IMR-90 (cell line): ENCODE measurements at regions not wholly inside any gene's neighbourhood (a gene's known extent, or its start where the extent isn't known, plus 50 kb on each side); places are given as distances from the start of the nearest gene placed in this dataset.

ENCODE experiments used
- ATAC-seq: fragments of 200-7000 bp; cut with Tn5 transposase; 2 replicates; pipeline ENCODE4 v1.9.1; 2020; ENCODE audit warnings: low read depth, mild to moderate bottlenecking, moderate library complexity
- BruUV-seq: library from RNA; stranded (reverse); fragments of 400-500 nt; replicated peaks from 2 replicates; lab custom pipeline; 2021; lab: Mats Ljungman, UMichigan
- CTCF ChIA-PET: fragments of 300-600 bp; formaldehyde crosslinking; extraction: SDS; loops from one replicate; lab custom pipeline; 2021; ENCODE audit warnings: antibody characterized with exemption; lab: Yijun Ruan, JAX
- POLR2A ChIA-PET: fragments of 300-600 bp; sonication (Branson Sonifier 250); formaldehyde crosslinking; loops from one replicate; lab custom pipeline; 2022; ENCODE audit warnings: antibody characterized with exemption; ENCODE audit not compliant: unreplicated experiment; lab: Charles Lee
- DNase-seq: peaks from one replicate; pipeline ENCODE4 v3.0.0; 2013
- H2AFZ ChIP-seq: replicated peaks from 2 replicates; pipeline ENCODE3; 2013; ENCODE audit warnings: low read length, mild to moderate bottlenecking; ENCODE audit not compliant: poor library complexity
- H2AK5ac ChIP-seq: 2 replicates; pipeline ENCODE4 v1.6.1; 2013; ENCODE audit warnings: low read depth, low read length, inconsistent platforms
- H2AK9ac ChIP-seq: replicated peaks from 2 replicates; pipeline ENCODE3; 2013; ENCODE audit warnings: mild to moderate bottlenecking, low read depth, low read length, moderate library complexity; ENCODE audit not compliant: poor library complexity
- H2BK120ac ChIP-seq: 2 replicates; pipeline ENCODE4 v1.6.1; 2013; ENCODE audit warnings: low read depth, low read length, inconsistent platforms
- H2BK15ac ChIP-seq: 3 replicates; pipeline ENCODE4 v1.6.1; 2013; ENCODE audit warnings: low read depth, low read length, inconsistent platforms
- H2BK20ac ChIP-seq: 2 replicates; pipeline ENCODE4 v1.6.1; 2013; ENCODE audit warnings: low read depth, mild to moderate bottlenecking, inconsistent platforms, low read length, moderate library complexity
- H2BK5ac ChIP-seq: 2 replicates; pipeline ENCODE4 v1.6.1; 2013; ENCODE audit warnings: mild to moderate bottlenecking, low read depth, low read length, inconsistent platforms; ENCODE audit not compliant: poor library complexity, severe bottlenecking
- H3K14ac ChIP-seq: replicated peaks from 2 replicates; pipeline ENCODE4 v1.6.1; 2013; ENCODE audit warnings: low read depth, low read length, inconsistent platforms
- H3K18ac ChIP-seq: 2 replicates; pipeline ENCODE4 v1.6.1; 2013; ENCODE audit warnings: low read depth, low read length, control low read depth
- H3K23ac ChIP-seq: 2 replicates; pipeline ENCODE4 v1.6.1; 2013; ENCODE audit warnings: low read depth, low read length, inconsistent platforms
- H3K27ac ChIP-seq: 2 replicates; pipeline ENCODE4 v1.5.1; 2013; ENCODE audit warnings: mild to moderate bottlenecking, control low read depth, low read length; ENCODE audit not compliant: insufficient read depth
- H3K27me3 ChIP-seq: 2 replicates; pipeline ENCODE4 v1.6.1; 2013; ENCODE audit warnings: low read length; ENCODE audit not compliant: control insufficient read depth, insufficient read depth
- H3K36me3 ChIP-seq: 2 replicates; pipeline ENCODE4 v1.6.1; 2013; ENCODE audit warnings: low read length, mixed read lengths; ENCODE audit not compliant: control insufficient read depth, insufficient read depth
- H3K4ac ChIP-seq: 2 replicates; pipeline ENCODE4 v1.6.1; 2013; ENCODE audit warnings: low read depth, low read length, inconsistent platforms
- H3K4me1 ChIP-seq: 2 replicates; pipeline ENCODE4 v1.6.1; 2013; ENCODE audit warnings: low read length, mixed read lengths; ENCODE audit not compliant: control insufficient read depth, insufficient read depth
- H3K4me2 ChIP-seq: 2 replicates; pipeline ENCODE4 v1.6.1; 2013; ENCODE audit warnings: low read depth, mild to moderate bottlenecking, control low read depth, low read length, moderate library complexity
- H3K4me3 ChIP-seq: 2 replicates; pipeline ENCODE4 v1.5.1; 2013; ENCODE audit warnings: low read depth, mild to moderate bottlenecking, control low read depth, low read length, moderate library complexity; ENCODE audit not compliant: insufficient read depth
- H3K56ac ChIP-seq: 2 replicates; pipeline ENCODE4 v1.6.1; 2013; ENCODE audit warnings: low read length, inconsistent platforms; ENCODE audit not compliant: insufficient read depth; ENCODE audit errors: extremely low read depth
- H3K79me1 ChIP-seq, 2 experiments: 2 replicates each; pipeline ENCODE4 v1.6.1; 2013; ENCODE audit warnings: low read length in 2 of 2, inconsistent platforms in 1 of 2, low read depth in 1 of 2
- H3K9ac ChIP-seq: 2 replicates; pipeline ENCODE4 v1.6.1; 2013; ENCODE audit warnings: low read depth, low read length, control low read depth
- H3K9me1 ChIP-seq: 2 replicates; pipeline ENCODE4 v1.6.1; 2013; ENCODE audit warnings: low read length, inconsistent platforms; ENCODE audit not compliant: insufficient read depth
- H3K9me3 ChIP-seq: 2 replicates; pipeline ENCODE4 v1.6.1; 2013; ENCODE audit warnings: low read length; ENCODE audit not compliant: control insufficient read depth, insufficient read depth
- H4K20me1 ChIP-seq: 2 replicates; pipeline ENCODE4 v1.6.1; 2013; ENCODE audit warnings: low read length, inconsistent platforms; ENCODE audit not compliant: insufficient read depth
- H4K5ac ChIP-seq: 2 replicates; pipeline ENCODE4 v1.6.1; 2013; ENCODE audit warnings: mild to moderate bottlenecking, low read depth, low read length, control low read depth
- H4K8ac ChIP-seq, 2 experiments: 2 replicates each; pipeline ENCODE4 v1.6.1; 2013; ENCODE audit warnings: low read depth in 2 of 2, low read length in 2 of 2, control low read depth in 1 of 2, inconsistent platforms in 1 of 2
- H4K91ac ChIP-seq: 2 replicates; pipeline ENCODE4 v1.6.1; 2013; ENCODE audit warnings: low read depth, low read length, inconsistent platforms; ENCODE audit not compliant: insufficient read depth
- BHLHE40 ChIP-seq: fragments of 150-350 bp; IDR thresholded peaks from 2 replicates; pipeline ENCODE4 v1.6.1; 2016; ENCODE audit warnings: mild to moderate bottlenecking, low read depth, low read length
- CEBPB ChIP-seq: IDR thresholded peaks from 2 replicates; pipeline ENCODE4 v1.6.1; 2012; ENCODE audit warnings: low read depth, low read length, improper control_type of control experiment
- MAFK ChIP-seq: IDR thresholded peaks from 2 replicates; pipeline ENCODE4 v1.6.1; 2012; ENCODE audit warnings: low read depth, low read length, improper control_type of control experiment
- RAD21 ChIP-seq: IDR thresholded peaks from 2 replicates; pipeline ENCODE4 v1.6.1; 2012; ENCODE audit warnings: low read length, improper control_type of control experiment
- SMC3 ChIP-seq: fragments of 150-350 bp; IDR thresholded peaks from 2 replicates; pipeline ENCODE4 v1.6.1; 2016; ENCODE audit warnings: low read depth, mild to moderate bottlenecking, antibody characterized with exemption, low read length, moderate library complexity
- USF2 ChIP-seq: fragments of 150-350 bp; IDR thresholded peaks from 2 replicates; pipeline ENCODE4 v1.6.1; 2017; ENCODE audit warnings: mild to moderate bottlenecking, antibody characterized with exemption, low read length, low read depth
- WGBS, 2 experiments: methylation state at CpG; one replicate each; pipeline versions ENCODE4 v1.1.5 to v1.1.7; 2013; ENCODE audit warnings: missing lambda C conversion rate in 2 of 2; ENCODE audit not compliant: insufficient read length in 1 of 2; ENCODE audit errors: extremely low coverage in 2 of 2; 5-methylcytosine and 5-hydroxymethylcytosine counted together
- dilution Hi-C: fragments of 300-500 bp; cut with HindIII; formaldehyde crosslinking; loops from one replicate; pipeline ENCODE4 v1.14.3; 2018; ENCODE audit warnings: low sequenced_read_pairs; ENCODE audit not compliant: unreplicated experiment
- in situ Hi-C: fragments of 300-500 bp; cut with MboI; formaldehyde crosslinking; loops from 3 replicates; pipeline ENCODE4 v1.14.3; 2019; ENCODE audit warnings: low sequenced_read_pairs, inconsistent platforms, mixed read lengths
- intact Hi-C: fragments of 100-400 bp; cut with micrococcal nuclease; formaldehyde crosslinking; loops from 2 replicates; pipeline ENCODE4 v1.10.0; 2022

GRCh38 chr13:72617951-72618350, 109.5 kb downstream of the MZT1 start:
- Histone ChIP-seq H2BK5ac (no peak overlapping the region), H3K27me3 (no peaks in the 10 kb centered on the region), H3K4ac (no peak overlapping the region), H2BK15ac (no peak overlapping the region), H2AK5ac (no peak overlapping the region), H2AFZ (no peak overlapping the region), H4K8ac (no peak overlapping the region), H4K5ac (no peak overlapping the region), H3K79me1 (no peaks in the 10 kb centered on the region), H3K4me2 (no peak overlapping the region), H3K9me1 (no peaks in the 10 kb centered on the region), H3K23ac (no peak overlapping the region), H2AK9ac (no peak overlapping the region), H3K4me3 (no peak overlapping the region), H2BK120ac (no peak overlapping the region), H2BK20ac (no peak overlapping the region), H3K36me3 (no peaks in the 10 kb centered on the region), H3K56ac (no peak overlapping the region), H4K20me1 (no peaks in the 10 kb centered on the region), H3K14ac (no peak overlapping the region), H3K9me3 (no peaks in the 10 kb centered on the region), H4K91ac (no peak overlapping the region), H3K9ac (no peak overlapping the region), H3K18ac (no peak overlapping the region), H3K27ac (no peak overlapping the region), H3K4me1 (no peaks in the 10 kb centered on the region)
- BruUV-seq = no TSS peak
- WGBS, 2 experiments = no CpG with 5 or more reads among the region's 1 CpG
- TF ChIP-seq USF2 (no peak), CEBPB (no peak), BHLHE40 (no peak), MAFK (no peak), SMC3 (no peak), RAD21 (no peak)
- intact Hi-C loops (no loop called here), in situ Hi-C loops (no loop called here), dilution Hi-C loops (no loop called here)
- ATAC-seq = no peak
- ChIA-PET POLR2A (no interaction called here), CTCF (no interaction called here)
- no peak for DNase-seq
